Right lobe of liver (tissue), 6 donors: ENCODE measurements at regions not wholly inside any gene's neighbourhood (a gene's known extent, or its start where the extent isn't known, plus 50 kb on each side); places are given as distances from the start of the nearest gene placed in this dataset.

Experiments used
- ATAC-seq, 4 donors: fragments of 200-7000 bp; cut with Tn5 transposase; one replicate each; pipeline ENCODE4 v1.9.1; 2020; ENCODE audit warnings: mild to moderate bottlenecking in 4 of 4, moderate library complexity in 4 of 4
- DNase-seq, 3 donors: peaks; one replicate each; pipeline ENCODE4 v3.0.0-alpha.2; 2020
- H3K27ac ChIP-seq, 3 donors: fragments of 200-600 bp; one replicate each; pipeline ENCODE4 v1.8.0; 2022
- H3K27me3 ChIP-seq, 2 donors: fragments of 200-600 bp; one replicate each; pipeline ENCODE4 v1.8.0; 2022
- H3K36me3 ChIP-seq, 4 donors: fragments of 200-600 bp; sonication (generic) in 1 of 4; one replicate each; pipeline versions ENCODE4 v1.5.1 to v1.8.0; 2017 to 2022; ENCODE audit warnings: control low read depth in 1 of 4
- H3K4me1 ChIP-seq, 4 donors: fragments of 200-600 bp; sonication (generic) in 1 of 4; one replicate each; pipeline versions ENCODE4 v1.5.1 to v1.8.0; 2017 to 2022; ENCODE audit warnings: control low read depth in 1 of 4
- H3K4me3 ChIP-seq, 3 donors: fragments of 200-600 bp; one replicate each; pipeline ENCODE4 v1.8.0; 2022
- H3K9me3 ChIP-seq, 4 donors: fragments of 200-600 bp; sonication (generic) in 1 of 4; one replicate each; pipeline versions ENCODE4 v1.5.1 to v1.8.0; 2017 to 2022; ENCODE audit warnings: control low read depth in 1 of 4
- POLR2A ChIP-seq: fragments of 450-650 bp; IDR thresholded peaks from one replicate; pipeline ENCODE4 v1.6.1; 2017; ENCODE audit warnings: antibody characterized with exemption, mild to moderate bottlenecking
- WGBS: methylation state at CpG from one replicate; pipeline ENCODE4 v1.1.6; 2018; ENCODE audit warnings: low coverage, low lambda C conversion rate; ENCODE audit not compliant: insufficient coverage; ENCODE audit errors: missing lambda C conversion rate; 5-methylcytosine and 5-hydroxymethylcytosine counted together
- intact Hi-C, 2 donors: fragments of 100-400 bp; cut with DNase I; formaldehyde crosslinking; loops; one replicate each; pipeline versions ENCODE4 v1.11.2 to v1.14.1; 2022
- TF ChIP-seq, protein P1 (sequence below), 4 donors: fragments of 200-600 bp in 3 of 4; fragments of 450-650 bp in 1 of 4; IDR thresholded peaks; one replicate each; pipeline versions ENCODE4 v1.5.1 to v1.8.0; 2016 to 2022; ENCODE audit warnings: antibody characterized with exemption in 4 of 4, mild to moderate bottlenecking in 2 of 4
- donor health status: DM: no; HTN: yes; CAD: no.
- donor health status: DM: no; HTN: no; CAD: no.
- donor health status: DM: no; HTN: no; CAD: no.
- donor health status: DM: no; HTN: yes; CAD: no.
- donor health status: DM: no; HTN: yes; CAD: no.

- intact Hi-C loops, result no loop called here
- H3K4me1 ChIP-seq, result peaks cover 0 to 2% (median 0%) of the 10 kb centered on the region in 4 donors
Observed at GRCh38 chr2:149658553-149658952, 71.0 kb upstream of the MMADHC start.

DNA sequence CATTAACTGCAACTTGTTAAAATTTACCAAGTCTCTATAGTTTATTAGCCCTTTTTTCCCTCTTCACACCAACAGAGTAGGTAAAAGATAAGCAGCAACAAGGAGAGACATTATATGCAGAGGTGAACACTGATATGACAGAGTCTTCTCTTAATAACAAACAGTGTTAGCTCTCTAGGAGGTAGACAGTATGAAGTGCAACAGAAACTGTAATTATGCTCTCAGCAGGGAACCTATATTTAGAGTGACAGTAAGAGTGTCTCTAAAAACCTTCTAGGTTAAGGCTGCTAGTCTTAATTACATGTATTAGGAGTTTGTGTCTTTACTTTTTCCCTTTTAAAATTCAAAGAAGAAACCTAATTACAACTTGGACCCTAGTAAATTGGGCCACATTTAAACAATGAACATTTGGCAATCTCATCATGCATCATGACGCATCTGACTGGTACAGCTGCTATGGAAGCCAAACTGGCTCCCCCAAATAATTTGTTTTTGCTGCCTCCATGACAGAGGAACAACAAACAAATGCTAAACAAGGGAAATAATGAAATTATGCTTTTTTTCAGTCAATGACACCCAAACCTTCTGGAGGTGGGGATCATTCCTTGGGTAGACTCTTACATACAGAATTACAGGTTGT is 69.9 kb upstream of the MMADHC start:
- Histone ChIP-seq H3K27me3 (no peaks in the 10 kb centered on the region), H3K9me3 (no peaks in the 10 kb centered on the region), H3K4me3 (no peak overlapping the region), H3K27ac (no peak overlapping the region), H3K36me3 (no peaks in the 10 kb centered on the region), H3K4me1 (peaks cover 0 to 2% (median 0%) of the 10 kb centered on the region in 4 donors)
- TF ChIP-seq POLR2A, result no peak
- TF ChIP-seq, protein P1, sequence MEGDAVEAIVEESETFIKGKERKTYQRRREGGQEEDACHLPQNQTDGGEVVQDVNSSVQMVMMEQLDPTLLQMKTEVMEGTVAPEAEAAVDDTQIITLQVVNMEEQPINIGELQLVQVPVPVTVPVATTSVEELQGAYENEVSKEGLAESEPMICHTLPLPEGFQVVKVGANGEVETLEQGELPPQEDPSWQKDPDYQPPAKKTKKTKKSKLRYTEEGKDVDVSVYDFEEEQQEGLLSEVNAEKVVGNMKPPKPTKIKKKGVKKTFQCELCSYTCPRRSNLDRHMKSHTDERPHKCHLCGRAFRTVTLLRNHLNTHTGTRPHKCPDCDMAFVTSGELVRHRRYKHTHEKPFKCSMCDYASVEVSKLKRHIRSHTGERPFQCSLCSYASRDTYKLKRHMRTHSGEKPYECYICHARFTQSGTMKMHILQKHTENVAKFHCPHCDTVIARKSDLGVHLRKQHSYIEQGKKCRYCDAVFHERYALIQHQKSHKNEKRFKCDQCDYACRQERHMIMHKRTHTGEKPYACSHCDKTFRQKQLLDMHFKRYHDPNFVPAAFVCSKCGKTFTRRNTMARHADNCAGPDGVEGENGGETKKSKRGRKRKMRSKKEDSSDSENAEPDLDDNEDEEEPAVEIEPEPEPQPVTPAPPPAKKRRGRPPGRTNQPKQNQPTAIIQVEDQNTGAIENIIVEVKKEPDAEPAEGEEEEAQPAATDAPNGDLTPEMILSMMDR (IDR thresholded peaks at IDR 0.05), result no peak
- DNase-seq (no peak), ATAC-seq (no peak)
- WGBS, result 77% methylated on average over 1 of the region's 1 CpG
- intact Hi-C loops, result no loop called here

More at GRCh38 chr2:149658553-149658952, 71.0 kb upstream of the MMADHC start:
- Histone ChIP-seq H3K27me3 (no peaks in the 10 kb centered on the region), H3K4me3 (no peak overlapping the region), H3K9me3 (no peaks in the 10 kb centered on the region), H3K36me3 (no peaks in the 10 kb centered on the region), H3K27ac (no peak overlapping the region)
- TF ChIP-seq, protein P1 (IDR thresholded peaks at IDR 0.05), result no peak
- no peak for ATAC-seq
- DNase-seq, result no peak

- no peak for TF ChIP-seq POLR2A
- TF ChIP-seq, protein P1 (IDR thresholded peaks at IDR 0.05), result no peak
- intact Hi-C loops, result no loop called here
- H3K27ac ChIP-seq, result no peak overlapping the region
- peaks cover 0 to 4% (median 1%) of the 10 kb centered on the region in 4 donors for H3K4me1 ChIP-seq
- no peak overlapping the region for H3K4me3 ChIP-seq
- no peaks in the 10 kb centered on the region for H3K27me3 ChIP-seq
- no peaks in the 10 kb centered on the region for H3K36me3 ChIP-seq
- no peak for ATAC-seq
- no peak for DNase-seq
- 81% methylated on average over 5 of the region's 5 CpGs for WGBS
- H3K9me3 ChIP-seq, result no peaks in the 10 kb centered on the region
Observed at GRCh38 chr2:149656996-149657395, 69.4 kb upstream of the MMADHC start.

- Histone ChIP-seq H3K4me3 (no peak overlapping the region), H3K4me1 (peaks cover 0 to 18% (median 5%) of the 10 kb centered on the region in 4 donors), H3K27me3 (no peaks in the 10 kb centered on the region), H3K9me3 (no peaks in the 10 kb centered on the region), H3K36me3 (no peaks in the 10 kb centered on the region), H3K27ac (no peak overlapping the region)
- 64% methylated on average over 3 of the region's 3 CpGs for WGBS
- ATAC-seq (peak in 1 of 4 donors; percentile 15), DNase-seq (no peak)
- intact Hi-C loops, result no loop called here
- TF ChIP-seq, protein P1 (IDR thresholded peaks at IDR 0.05), result no peak
- no peak for TF ChIP-seq POLR2A
Observed at GRCh38 chr2:149653831-149654445, 66.4 kb upstream of the MMADHC start.
